ENCODE measurements at regions not wholly inside any gene's neighbourhood (a gene's known extent, or its start where the extent isn't known, plus 50 kb on each side); places are given as distances from the start of the nearest gene placed in this dataset.

DNA sequence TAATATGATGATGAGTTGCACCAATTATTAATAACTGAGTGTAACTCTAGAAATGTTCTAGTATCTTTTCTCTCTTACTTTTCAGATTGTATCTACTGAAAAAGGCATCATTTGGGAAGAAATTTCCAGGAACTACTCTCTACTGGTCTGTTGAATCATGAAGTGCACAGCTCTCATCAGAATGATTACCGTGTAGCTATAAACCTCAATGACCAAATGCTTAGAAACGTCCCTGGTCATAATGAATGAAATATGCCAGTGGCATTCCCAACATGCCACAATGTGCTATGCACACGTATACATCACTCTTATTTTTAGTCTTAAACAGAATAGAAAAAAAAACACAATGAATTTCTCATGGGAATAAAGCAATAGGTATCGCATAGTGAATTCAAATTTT lies 534.3 kb upstream of the OLFM3 start (continued):
- no peak for TF ChIP-seq NFXL1 (IDR thresholded peaks at IDR 0.05; ENCODE audit: borderline replicate concordance)
- no peak for TF ChIP-seq EED (IDR thresholded peaks at IDR 0.05; ENCODE audit: low read depth)
- TF ChIP-seq, protein P1, sequence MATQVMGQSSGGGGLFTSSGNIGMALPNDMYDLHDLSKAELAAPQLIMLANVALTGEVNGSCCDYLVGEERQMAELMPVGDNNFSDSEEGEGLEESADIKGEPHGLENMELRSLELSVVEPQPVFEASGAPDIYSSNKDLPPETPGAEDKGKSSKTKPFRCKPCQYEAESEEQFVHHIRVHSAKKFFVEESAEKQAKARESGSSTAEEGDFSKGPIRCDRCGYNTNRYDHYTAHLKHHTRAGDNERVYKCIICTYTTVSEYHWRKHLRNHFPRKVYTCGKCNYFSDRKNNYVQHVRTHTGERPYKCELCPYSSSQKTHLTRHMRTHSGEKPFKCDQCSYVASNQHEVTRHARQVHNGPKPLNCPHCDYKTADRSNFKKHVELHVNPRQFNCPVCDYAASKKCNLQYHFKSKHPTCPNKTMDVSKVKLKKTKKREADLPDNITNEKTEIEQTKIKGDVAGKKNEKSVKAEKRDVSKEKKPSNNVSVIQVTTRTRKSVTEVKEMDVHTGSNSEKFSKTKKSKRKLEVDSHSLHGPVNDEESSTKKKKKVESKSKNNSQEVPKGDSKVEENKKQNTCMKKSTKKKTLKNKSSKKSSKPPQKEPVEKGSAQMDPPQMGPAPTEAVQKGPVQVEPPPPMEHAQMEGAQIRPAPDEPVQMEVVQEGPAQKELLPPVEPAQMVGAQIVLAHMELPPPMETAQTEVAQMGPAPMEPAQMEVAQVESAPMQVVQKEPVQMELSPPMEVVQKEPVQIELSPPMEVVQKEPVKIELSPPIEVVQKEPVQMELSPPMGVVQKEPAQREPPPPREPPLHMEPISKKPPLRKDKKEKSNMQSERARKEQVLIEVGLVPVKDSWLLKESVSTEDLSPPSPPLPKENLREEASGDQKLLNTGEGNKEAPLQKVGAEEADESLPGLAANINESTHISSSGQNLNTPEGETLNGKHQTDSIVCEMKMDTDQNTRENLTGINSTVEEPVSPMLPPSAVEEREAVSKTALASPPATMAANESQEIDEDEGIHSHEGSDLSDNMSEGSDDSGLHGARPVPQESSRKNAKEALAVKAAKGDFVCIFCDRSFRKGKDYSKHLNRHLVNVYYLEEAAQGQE (IDR thresholded peaks at IDR 0.05; ENCODE audit: low read depth, low read length): no peak
- no peak for TF ChIP-seq TARDBP (IDR thresholded peaks at IDR 0.05; ENCODE audit: borderline replicate concordance)

DNA sequence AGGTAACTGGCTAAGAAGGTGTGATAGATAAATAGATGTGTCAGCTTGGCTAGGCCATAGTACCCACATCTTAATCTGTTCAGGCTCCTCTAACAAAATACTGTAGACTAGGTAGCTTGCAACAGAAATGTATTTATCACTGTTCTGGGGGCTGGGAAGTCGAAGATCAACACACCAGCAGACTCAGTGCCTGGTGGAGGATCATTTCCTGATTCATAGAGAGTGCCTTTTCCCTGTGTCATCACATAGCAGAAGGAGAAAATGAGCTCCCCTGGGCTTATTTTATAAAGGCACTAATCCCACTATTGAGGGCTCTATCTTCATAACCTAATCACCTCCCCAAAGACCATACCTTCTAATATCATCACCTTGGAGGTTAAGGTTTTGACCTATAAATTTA lies 532.7 kb upstream of the OLFM3 start:
- no peak overlapping the region for H3K27ac ChIP-seq (ENCODE audit: control insufficient read depth, insufficient read depth)
- H2AFZ ChIP-seq (ENCODE audit: control insufficient read depth, low read depth, low read length): no peak overlapping the region
- no peaks in the 10 kb centered on the region for H3K27me3 ChIP-seq (replicated peaks in 1 of 2; ENCODE audit: control insufficient read depth in 2 of 2, insufficient read depth in 2 of 2, low read length in 1 of 2)
- H3K36me3 ChIP-seq (ENCODE audit: control insufficient read depth in 2 of 2, insufficient read depth in 2 of 2, low read length in 1 of 2): no peaks in the 10 kb centered on the region
- FAIRE-seq (no peak), ATAC-seq (no peak), DNase-seq (ENCODE audit: low read depth, low spot score) (no peak)
- no peak overlapping the region for H3K9ac ChIP-seq (ENCODE audit: control insufficient read depth, insufficient read depth, low read length)
- ChIA-PET POLR2A (no interaction called here), SMC1A (ENCODE audit: uncharacterized antibody, unreplicated experiment) (no interaction called here), RAD21 (ENCODE audit: unreplicated experiment) (no interaction called here), CTCF (no interaction called here)
- no peak overlapping the region for H3K4me2 ChIP-seq (ENCODE audit: control insufficient read depth, insufficient read depth)
- BruUV-seq (replicated peaks): no TSS peak
- intact Hi-C loops (cut with micrococcal nuclease; ENCODE audit: unreplicated experiment) (no loop called here), in situ Hi-C loops (cut with MboI) (no loop called here)
- no peaks in the 10 kb centered on the region for H3K9me3 ChIP-seq (replicated peaks; ENCODE audit: control insufficient read depth, insufficient read depth, low read length)
- H3K4me3 ChIP-seq: no peak overlapping the region
- no peaks in the 10 kb centered on the region for H3K4me1 ChIP-seq (ENCODE audit: control insufficient read depth, insufficient read depth, low read length)
- no peaks in the 10 kb centered on the region for H3K79me2 ChIP-seq (ENCODE audit: control insufficient read depth, insufficient read depth, low read length)
- no peaks in the 10 kb centered on the region for H4K20me1 ChIP-seq (ENCODE audit: control insufficient read depth, insufficient read depth)
- WGBS (ENCODE audit: insufficient coverage, insufficient replicate concordance, low lambda C conversion rate, missing lambda C conversion rate): 0% methylated on average over 1 of the region's 1 CpG
- no peak for TF ChIP-seq RAD21 (IDR thresholded peaks at IDR 0.05; ENCODE audit: insufficient read depth, low read depth, low read length)
- TF ChIP-seq ZNF217 (IDR thresholded peaks at IDR 0.05): no peak
- TF ChIP-seq HDGF (IDR thresholded peaks at IDR 0.05): no peak
- TF ChIP-seq RAD51 (IDR thresholded peaks at IDR 0.05): no peak
- TF ChIP-seq SMAD5 (IDR thresholded peaks at IDR 0.05; ENCODE audit: low read depth): no peak
- no peak for TF ChIP-seq BCL11A (IDR thresholded peaks at IDR 0.05; ENCODE audit: low read depth, low read length)
- TF ChIP-seq, protein P2, sequence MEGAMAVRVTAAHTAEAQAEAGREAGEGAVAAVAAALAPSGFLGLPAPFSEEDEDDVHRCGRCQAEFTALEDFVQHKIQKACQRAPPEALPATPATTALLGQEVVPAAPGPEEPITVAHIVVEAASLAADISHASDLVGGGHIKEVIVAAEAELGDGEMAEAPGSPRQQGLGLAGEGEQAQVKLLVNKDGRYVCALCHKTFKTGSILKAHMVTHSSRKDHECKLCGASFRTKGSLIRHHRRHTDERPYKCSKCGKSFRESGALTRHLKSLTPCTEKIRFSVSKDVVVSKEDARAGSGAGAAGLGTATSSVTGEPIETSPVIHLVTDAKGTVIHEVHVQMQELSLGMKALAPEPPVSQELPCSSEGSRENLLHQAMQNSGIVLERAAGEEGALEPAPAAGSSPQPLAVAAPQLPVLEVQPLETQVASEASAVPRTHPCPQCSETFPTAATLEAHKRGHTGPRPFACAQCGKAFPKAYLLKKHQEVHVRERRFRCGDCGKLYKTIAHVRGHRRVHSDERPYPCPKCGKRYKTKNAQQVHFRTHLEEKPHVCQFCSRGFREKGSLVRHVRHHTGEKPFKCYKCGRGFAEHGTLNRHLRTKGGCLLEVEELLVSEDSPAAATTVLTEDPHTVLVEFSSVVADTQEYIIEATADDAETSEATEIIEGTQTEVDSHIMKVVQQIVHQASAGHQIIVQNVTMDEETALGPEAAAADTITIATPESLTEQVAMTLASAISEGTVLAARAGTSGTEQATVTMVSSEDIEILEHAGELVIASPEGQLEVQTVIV (IDR thresholded peaks at IDR 0.05; ENCODE audit: borderline replicate concordance, partially characterized antibody): no peak
- no peak for TF ChIP-seq PAX5 (IDR thresholded peaks at IDR 0.05; ENCODE audit: borderline replicate concordance, low read depth, low read length)
- TF ChIP-seq, protein P3, sequence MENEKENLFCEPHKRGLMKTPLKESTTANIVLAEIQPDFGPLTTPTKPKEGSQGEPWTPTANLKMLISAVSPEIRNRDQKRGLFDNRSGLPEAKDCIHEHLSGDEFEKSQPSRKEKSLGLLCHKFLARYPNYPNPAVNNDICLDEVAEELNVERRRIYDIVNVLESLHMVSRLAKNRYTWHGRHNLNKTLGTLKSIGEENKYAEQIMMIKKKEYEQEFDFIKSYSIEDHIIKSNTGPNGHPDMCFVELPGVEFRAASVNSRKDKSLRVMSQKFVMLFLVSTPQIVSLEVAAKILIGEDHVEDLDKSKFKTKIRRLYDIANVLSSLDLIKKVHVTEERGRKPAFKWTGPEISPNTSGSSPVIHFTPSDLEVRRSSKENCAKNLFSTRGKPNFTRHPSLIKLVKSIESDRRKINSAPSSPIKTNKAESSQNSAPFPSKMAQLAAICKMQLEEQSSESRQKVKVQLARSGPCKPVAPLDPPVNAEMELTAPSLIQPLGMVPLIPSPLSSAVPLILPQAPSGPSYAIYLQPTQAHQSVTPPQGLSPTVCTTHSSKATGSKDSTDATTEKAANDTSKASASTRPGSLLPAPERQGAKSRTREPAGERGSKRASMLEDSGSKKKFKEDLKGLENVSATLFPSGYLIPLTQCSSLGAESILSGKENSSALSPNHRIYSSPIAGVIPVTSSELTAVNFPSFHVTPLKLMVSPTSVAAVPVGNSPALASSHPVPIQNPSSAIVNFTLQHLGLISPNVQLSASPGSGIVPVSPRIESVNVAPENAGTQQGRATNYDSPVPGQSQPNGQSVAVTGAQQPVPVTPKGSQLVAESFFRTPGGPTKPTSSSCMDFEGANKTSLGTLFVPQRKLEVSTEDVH (IDR thresholded peaks at IDR 0.05; ENCODE audit: low read depth, partially characterized antibody): no peak
